ENCODE measurements at regions not wholly inside any gene's neighbourhood (a gene's known extent, or its start where the extent isn't known, plus 50 kb on each side); places are given as distances from the start of the nearest gene placed in this dataset.

DNA sequence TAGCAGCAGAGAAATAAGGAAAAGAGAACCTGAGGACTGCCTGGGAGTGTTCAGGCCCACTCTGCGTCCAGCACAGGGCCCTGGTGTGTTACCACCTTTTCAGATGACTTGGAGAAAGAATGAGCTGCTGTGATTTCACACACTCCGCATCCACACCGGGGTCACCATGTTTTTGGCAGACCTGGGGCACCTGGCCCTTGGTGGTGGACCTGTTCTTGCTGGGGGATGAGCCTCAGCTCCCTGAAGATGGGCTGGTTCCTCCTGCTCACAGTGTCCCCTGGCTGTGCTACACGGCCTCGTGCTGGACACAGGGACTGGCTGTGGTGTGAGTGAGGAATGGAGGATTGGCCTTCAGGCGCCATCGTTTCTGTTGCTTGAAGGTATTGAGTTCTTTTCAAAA lies 1381.4 kb downstream of the TBC1D22A start:
- TF ChIP-seq, protein P1, sequence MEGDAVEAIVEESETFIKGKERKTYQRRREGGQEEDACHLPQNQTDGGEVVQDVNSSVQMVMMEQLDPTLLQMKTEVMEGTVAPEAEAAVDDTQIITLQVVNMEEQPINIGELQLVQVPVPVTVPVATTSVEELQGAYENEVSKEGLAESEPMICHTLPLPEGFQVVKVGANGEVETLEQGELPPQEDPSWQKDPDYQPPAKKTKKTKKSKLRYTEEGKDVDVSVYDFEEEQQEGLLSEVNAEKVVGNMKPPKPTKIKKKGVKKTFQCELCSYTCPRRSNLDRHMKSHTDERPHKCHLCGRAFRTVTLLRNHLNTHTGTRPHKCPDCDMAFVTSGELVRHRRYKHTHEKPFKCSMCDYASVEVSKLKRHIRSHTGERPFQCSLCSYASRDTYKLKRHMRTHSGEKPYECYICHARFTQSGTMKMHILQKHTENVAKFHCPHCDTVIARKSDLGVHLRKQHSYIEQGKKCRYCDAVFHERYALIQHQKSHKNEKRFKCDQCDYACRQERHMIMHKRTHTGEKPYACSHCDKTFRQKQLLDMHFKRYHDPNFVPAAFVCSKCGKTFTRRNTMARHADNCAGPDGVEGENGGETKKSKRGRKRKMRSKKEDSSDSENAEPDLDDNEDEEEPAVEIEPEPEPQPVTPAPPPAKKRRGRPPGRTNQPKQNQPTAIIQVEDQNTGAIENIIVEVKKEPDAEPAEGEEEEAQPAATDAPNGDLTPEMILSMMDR (conservative IDR thresholded peaks at IDR 0.05; ENCODE audit: low read depth in 2 of 2): no peak
- TF ChIP-seq STAT1 (IDR thresholded peaks at IDR 0.05; ENCODE audit: unreplicated experiment) (no peak), EZH2 (IDR thresholded peaks at IDR 0.05; ENCODE audit: low read depth, unreplicated experiment) (no peak), CREB1 (CRISPR knock-in tag; IDR thresholded peaks at IDR 0.05; ENCODE audit: low read depth) (no peak), EZH2phosphoT487 (IDR thresholded peaks at IDR 0.05; ENCODE audit: unreplicated experiment) (no peak), ZNF331 (CRISPR knock-in tag; IDR thresholded peaks at IDR 0.05; ENCODE audit: low read depth) (no peak), POLR2AphosphoS5 (IDR thresholded peaks at IDR 0.05; ENCODE audit: low read depth) (no peak), JUNB (IDR thresholded peaks at IDR 0.05; ENCODE audit: unreplicated experiment) (no peak)
- TF ChIP-seq, protein P2, sequence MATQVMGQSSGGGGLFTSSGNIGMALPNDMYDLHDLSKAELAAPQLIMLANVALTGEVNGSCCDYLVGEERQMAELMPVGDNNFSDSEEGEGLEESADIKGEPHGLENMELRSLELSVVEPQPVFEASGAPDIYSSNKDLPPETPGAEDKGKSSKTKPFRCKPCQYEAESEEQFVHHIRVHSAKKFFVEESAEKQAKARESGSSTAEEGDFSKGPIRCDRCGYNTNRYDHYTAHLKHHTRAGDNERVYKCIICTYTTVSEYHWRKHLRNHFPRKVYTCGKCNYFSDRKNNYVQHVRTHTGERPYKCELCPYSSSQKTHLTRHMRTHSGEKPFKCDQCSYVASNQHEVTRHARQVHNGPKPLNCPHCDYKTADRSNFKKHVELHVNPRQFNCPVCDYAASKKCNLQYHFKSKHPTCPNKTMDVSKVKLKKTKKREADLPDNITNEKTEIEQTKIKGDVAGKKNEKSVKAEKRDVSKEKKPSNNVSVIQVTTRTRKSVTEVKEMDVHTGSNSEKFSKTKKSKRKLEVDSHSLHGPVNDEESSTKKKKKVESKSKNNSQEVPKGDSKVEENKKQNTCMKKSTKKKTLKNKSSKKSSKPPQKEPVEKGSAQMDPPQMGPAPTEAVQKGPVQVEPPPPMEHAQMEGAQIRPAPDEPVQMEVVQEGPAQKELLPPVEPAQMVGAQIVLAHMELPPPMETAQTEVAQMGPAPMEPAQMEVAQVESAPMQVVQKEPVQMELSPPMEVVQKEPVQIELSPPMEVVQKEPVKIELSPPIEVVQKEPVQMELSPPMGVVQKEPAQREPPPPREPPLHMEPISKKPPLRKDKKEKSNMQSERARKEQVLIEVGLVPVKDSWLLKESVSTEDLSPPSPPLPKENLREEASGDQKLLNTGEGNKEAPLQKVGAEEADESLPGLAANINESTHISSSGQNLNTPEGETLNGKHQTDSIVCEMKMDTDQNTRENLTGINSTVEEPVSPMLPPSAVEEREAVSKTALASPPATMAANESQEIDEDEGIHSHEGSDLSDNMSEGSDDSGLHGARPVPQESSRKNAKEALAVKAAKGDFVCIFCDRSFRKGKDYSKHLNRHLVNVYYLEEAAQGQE (IDR thresholded peaks at IDR 0.05; ENCODE audit: unreplicated experiment): no peak

All from GM23338 (cell line).